IMR-90 (cell line): ENCODE measurements at regions not wholly inside any gene's neighbourhood (a gene's known extent, or its start where the extent isn't known, plus 50 kb on each side); places are given as distances from the start of the nearest gene placed in this dataset.

Source experiments
- ATAC-seq: fragments of 200-7000 bp; cut with Tn5 transposase; 2 replicates; pipeline ENCODE4 v1.9.1; 2020; ENCODE audit warnings: low read depth, mild to moderate bottlenecking, moderate library complexity
- BruUV-seq: library from RNA; stranded (reverse); fragments of 400-500 nt; replicated peaks from 2 replicates; lab custom pipeline; 2021; lab: Mats Ljungman, UMichigan
- CTCF ChIA-PET: fragments of 300-600 bp; formaldehyde crosslinking; extraction: SDS; loops from one replicate; lab custom pipeline; 2021; ENCODE audit warnings: antibody characterized with exemption; lab: Yijun Ruan, JAX
- POLR2A ChIA-PET: fragments of 300-600 bp; sonication (Branson Sonifier 250); formaldehyde crosslinking; loops from one replicate; lab custom pipeline; 2022; ENCODE audit warnings: antibody characterized with exemption; ENCODE audit not compliant: unreplicated experiment; lab: Charles Lee
- DNase-seq: peaks from one replicate; pipeline ENCODE4 v3.0.0; 2013
- H2AFZ ChIP-seq: replicated peaks from 2 replicates; pipeline ENCODE3; 2013; ENCODE audit warnings: low read length, mild to moderate bottlenecking; ENCODE audit not compliant: poor library complexity
- H2AK5ac ChIP-seq: 2 replicates; pipeline ENCODE4 v1.6.1; 2013; ENCODE audit warnings: low read depth, low read length, inconsistent platforms
- H2AK9ac ChIP-seq: replicated peaks from 2 replicates; pipeline ENCODE3; 2013; ENCODE audit warnings: mild to moderate bottlenecking, low read depth, low read length, moderate library complexity; ENCODE audit not compliant: poor library complexity
- H2BK120ac ChIP-seq: 2 replicates; pipeline ENCODE4 v1.6.1; 2013; ENCODE audit warnings: low read depth, low read length, inconsistent platforms
- H2BK15ac ChIP-seq: 3 replicates; pipeline ENCODE4 v1.6.1; 2013; ENCODE audit warnings: low read depth, low read length, inconsistent platforms
- H2BK20ac ChIP-seq: 2 replicates; pipeline ENCODE4 v1.6.1; 2013; ENCODE audit warnings: low read depth, mild to moderate bottlenecking, inconsistent platforms, low read length, moderate library complexity
- H2BK5ac ChIP-seq: 2 replicates; pipeline ENCODE4 v1.6.1; 2013; ENCODE audit warnings: mild to moderate bottlenecking, low read depth, low read length, inconsistent platforms; ENCODE audit not compliant: poor library complexity, severe bottlenecking
- H3K14ac ChIP-seq: replicated peaks from 2 replicates; pipeline ENCODE4 v1.6.1; 2013; ENCODE audit warnings: low read depth, low read length, inconsistent platforms
- H3K18ac ChIP-seq: 2 replicates; pipeline ENCODE4 v1.6.1; 2013; ENCODE audit warnings: low read depth, low read length, control low read depth
- H3K23ac ChIP-seq: 2 replicates; pipeline ENCODE4 v1.6.1; 2013; ENCODE audit warnings: low read depth, low read length, inconsistent platforms
- H3K27ac ChIP-seq: 2 replicates; pipeline ENCODE4 v1.5.1; 2013; ENCODE audit warnings: mild to moderate bottlenecking, control low read depth, low read length; ENCODE audit not compliant: insufficient read depth
- H3K27me3 ChIP-seq: 2 replicates; pipeline ENCODE4 v1.6.1; 2013; ENCODE audit warnings: low read length; ENCODE audit not compliant: control insufficient read depth, insufficient read depth
- H3K36me3 ChIP-seq: 2 replicates; pipeline ENCODE4 v1.6.1; 2013; ENCODE audit warnings: low read length, mixed read lengths; ENCODE audit not compliant: control insufficient read depth, insufficient read depth
- H3K4ac ChIP-seq: 2 replicates; pipeline ENCODE4 v1.6.1; 2013; ENCODE audit warnings: low read depth, low read length, inconsistent platforms
- H3K4me1 ChIP-seq: 2 replicates; pipeline ENCODE4 v1.6.1; 2013; ENCODE audit warnings: low read length, mixed read lengths; ENCODE audit not compliant: control insufficient read depth, insufficient read depth
- H3K4me2 ChIP-seq: 2 replicates; pipeline ENCODE4 v1.6.1; 2013; ENCODE audit warnings: low read depth, mild to moderate bottlenecking, control low read depth, low read length, moderate library complexity
- H3K4me3 ChIP-seq: 2 replicates; pipeline ENCODE4 v1.5.1; 2013; ENCODE audit warnings: low read depth, mild to moderate bottlenecking, control low read depth, low read length, moderate library complexity; ENCODE audit not compliant: insufficient read depth
- H3K56ac ChIP-seq: 2 replicates; pipeline ENCODE4 v1.6.1; 2013; ENCODE audit warnings: low read length, inconsistent platforms; ENCODE audit not compliant: insufficient read depth; ENCODE audit errors: extremely low read depth
- H3K79me1 ChIP-seq, 2 experiments: 2 replicates each; pipeline ENCODE4 v1.6.1; 2013; ENCODE audit warnings: low read length in 2 of 2, inconsistent platforms in 1 of 2, low read depth in 1 of 2
- H3K9ac ChIP-seq: 2 replicates; pipeline ENCODE4 v1.6.1; 2013; ENCODE audit warnings: low read depth, low read length, control low read depth
- H3K9me1 ChIP-seq: 2 replicates; pipeline ENCODE4 v1.6.1; 2013; ENCODE audit warnings: low read length, inconsistent platforms; ENCODE audit not compliant: insufficient read depth
- H3K9me3 ChIP-seq: 2 replicates; pipeline ENCODE4 v1.6.1; 2013; ENCODE audit warnings: low read length; ENCODE audit not compliant: control insufficient read depth, insufficient read depth
- H4K20me1 ChIP-seq: 2 replicates; pipeline ENCODE4 v1.6.1; 2013; ENCODE audit warnings: low read length, inconsistent platforms; ENCODE audit not compliant: insufficient read depth
- H4K5ac ChIP-seq: 2 replicates; pipeline ENCODE4 v1.6.1; 2013; ENCODE audit warnings: mild to moderate bottlenecking, low read depth, low read length, control low read depth
- H4K8ac ChIP-seq, 2 experiments: 2 replicates each; pipeline ENCODE4 v1.6.1; 2013; ENCODE audit warnings: low read depth in 2 of 2, low read length in 2 of 2, control low read depth in 1 of 2, inconsistent platforms in 1 of 2
- H4K91ac ChIP-seq: 2 replicates; pipeline ENCODE4 v1.6.1; 2013; ENCODE audit warnings: low read depth, low read length, inconsistent platforms; ENCODE audit not compliant: insufficient read depth
- BHLHE40 ChIP-seq: fragments of 150-350 bp; IDR thresholded peaks from 2 replicates; pipeline ENCODE4 v1.6.1; 2016; ENCODE audit warnings: mild to moderate bottlenecking, low read depth, low read length
- CHD1 ChIP-seq: IDR thresholded peaks from 2 replicates; pipeline ENCODE4 v1.6.1; 2012; ENCODE audit warnings: low read depth, low read length, improper control_type of control experiment
- FOS ChIP-seq: fragments of 150-350 bp; IDR thresholded peaks from 2 replicates; pipeline ENCODE4 v1.6.1; 2016; ENCODE audit warnings: low read depth, low read length
- MAFK ChIP-seq: IDR thresholded peaks from 2 replicates; pipeline ENCODE4 v1.6.1; 2012; ENCODE audit warnings: low read depth, low read length, improper control_type of control experiment
- MXI1 ChIP-seq: IDR thresholded peaks from 2 replicates; pipeline ENCODE4 v1.6.1; 2012; ENCODE audit warnings: low read depth, mild to moderate bottlenecking, low read length, moderate library complexity, borderline replicate concordance
- NFE2L2 ChIP-seq: fragments of 150-350 bp; IDR thresholded peaks from 2 replicates; pipeline ENCODE4 v1.6.1; 2016; ENCODE audit warnings: low read depth, mild to moderate bottlenecking, low read length
- RCOR1 ChIP-seq: IDR thresholded peaks from 2 replicates; pipeline ENCODE4 v1.6.1; 2012; ENCODE audit warnings: mild to moderate bottlenecking, low read length, improper control_type of control experiment; ENCODE audit not compliant: insufficient replicate concordance
- RFX5 ChIP-seq: IDR thresholded peaks from 2 replicates; pipeline ENCODE4 v1.8.0; 2012; ENCODE audit warnings: low read depth, mild to moderate bottlenecking, low read length, moderate library complexity
- dilution Hi-C: fragments of 300-500 bp; cut with HindIII; formaldehyde crosslinking; loops from one replicate; pipeline ENCODE4 v1.14.3; 2018; ENCODE audit warnings: low sequenced_read_pairs; ENCODE audit not compliant: unreplicated experiment
- in situ Hi-C: fragments of 300-500 bp; cut with MboI; formaldehyde crosslinking; loops from 3 replicates; pipeline ENCODE4 v1.14.3; 2019; ENCODE audit warnings: low sequenced_read_pairs, inconsistent platforms, mixed read lengths
- intact Hi-C: fragments of 100-400 bp; cut with micrococcal nuclease; formaldehyde crosslinking; loops from 2 replicates; pipeline ENCODE4 v1.10.0; 2022

GRCh38 chr6:92201618-92202017, 1217.7 kb downstream of the EPHA7 start:
- dilution Hi-C loops, result no loop called here
- no peak overlapping the region for H3K56ac ChIP-seq
- H3K9ac ChIP-seq, result no peak overlapping the region
- no peak overlapping the region for H2AFZ ChIP-seq
- DNase-seq (no peak), ATAC-seq (no peak)
- H3K36me3 ChIP-seq, result no peaks in the 10 kb centered on the region
- H2BK5ac ChIP-seq, result no peak overlapping the region
- no peak overlapping the region for H4K5ac ChIP-seq
- POLR2A ChIA-PET, result no interaction called here
- no peak overlapping the region for H2BK20ac ChIP-seq
- no peak overlapping the region for H3K14ac ChIP-seq
- H3K9me3 ChIP-seq, result no peaks in the 10 kb centered on the region
- no peak overlapping the region for H3K4me3 ChIP-seq
- H3K27ac ChIP-seq, result no peak overlapping the region
- no peak overlapping the region for H4K8ac ChIP-seq
- H4K20me1 ChIP-seq, result no peaks in the 10 kb centered on the region
- no peak for TF ChIP-seq FOS
- TF ChIP-seq CHD1, result no peak
- TF ChIP-seq MAFK, result no peak
- no peak for TF ChIP-seq MXI1
- TF ChIP-seq NFE2L2, result no peak
- TF ChIP-seq RCOR1, result no peak
- TF ChIP-seq BHLHE40, result no peak
- TF ChIP-seq RFX5, result no peak
- no peak overlapping the region for H2BK120ac ChIP-seq
- no peak overlapping the region for H3K4me2 ChIP-seq
- H3K4me1 ChIP-seq, result no peaks in the 10 kb centered on the region
- no peak overlapping the region for H4K91ac ChIP-seq
- no peak overlapping the region for H3K18ac ChIP-seq
- H3K27me3 ChIP-seq, result no peaks in the 10 kb centered on the region
- H2BK15ac ChIP-seq, result no peak overlapping the region
- H3K9me1 ChIP-seq, result no peaks in the 10 kb centered on the region
- CTCF ChIA-PET, result no interaction called here
- H2AK5ac ChIP-seq, result no peak overlapping the region
- H2AK9ac ChIP-seq, result no peak overlapping the region
- intact Hi-C loops, result no loop called here
- H3K23ac ChIP-seq, result no peak overlapping the region
- no peaks in the 10 kb centered on the region for H3K79me1 ChIP-seq
- in situ Hi-C loops, result no loop called here
- no peak overlapping the region for H3K4ac ChIP-seq
- BruUV-seq, result no TSS peak
